Neural progenitor cell (in vitro differentiated cells): ENCODE measurements at regions not wholly inside any gene's neighbourhood (a gene's known extent, or its start where the extent isn't known, plus 50 kb on each side); places are given as distances from the start of the nearest gene placed in this dataset.

Experiments used
- DNase-seq: peaks from one replicate; pipeline ENCODE4 v3.0.0-alpha.2; 2016; ENCODE audit warnings: low spot score
- H2AFZ ChIP-seq: fragments of 200-600 bp; sonication (generic); replicated peaks from 2 replicates; pipeline ENCODE4 v1.6.1; 2016; ENCODE audit warnings: antibody characterized with exemption
- H3F3A ChIP-seq: fragments of 200-600 bp; sonication (generic); 2 replicates; pipeline ENCODE4 v1.6.1; 2016; ENCODE audit warnings: antibody characterized with exemption, low read depth
- H3K27ac ChIP-seq: fragments of 200-600 bp; sonication (generic); 2 replicates; pipeline ENCODE4 v1.5.1; 2016; ENCODE audit warnings: mild to moderate bottlenecking
- H3K27me3 ChIP-seq: fragments of 200-600 bp; sonication (generic); 2 replicates; pipeline ENCODE4 v1.6.1; 2016; ENCODE audit warnings: mild to moderate bottlenecking, moderate library complexity
- H3K36me3 ChIP-seq: fragments of 200-600 bp; sonication (generic); 2 replicates; pipeline ENCODE4 v1.5.1; 2016
- H3K4me1 ChIP-seq: fragments of 200-600 bp; sonication (generic); 2 replicates; pipeline ENCODE4 v1.6.1; 2016; ENCODE audit warnings: mixed run types
- H3K4me2 ChIP-seq: fragments of 200-600 bp; sonication (generic); 2 replicates; pipeline ENCODE4 v1.6.1; 2016
- H3K4me3 ChIP-seq: fragments of 200-600 bp; sonication (generic); 2 replicates; pipeline ENCODE4 v1.5.1; 2016
- H3K79me2 ChIP-seq: fragments of 200-600 bp; sonication (generic); 2 replicates; pipeline ENCODE4 v1.6.1; 2016; ENCODE audit warnings: low read depth
- H3K9ac ChIP-seq: fragments of 200-600 bp; sonication (generic); 2 replicates; pipeline ENCODE4 v1.6.1; 2016
- H3K9me3 ChIP-seq: fragments of 200-600 bp; sonication (generic); 2 replicates; pipeline ENCODE4 v1.5.1; 2016; ENCODE audit warnings: low read depth
- H4K20me1 ChIP-seq: fragments of 200-600 bp; sonication (generic); 2 replicates; pipeline ENCODE4 v1.6.1; 2016; ENCODE audit warnings: low read depth
- H3K27ac Mint-ChIP-seq: 3 replicates; pipeline ENCODE4 v1.8.0; 2021; ENCODE audit warnings: mixed read lengths
- H3K27me3 Mint-ChIP-seq: 2 replicates; pipeline ENCODE4 v1.8.0; 2022; ENCODE audit warnings: low read depth, mild to moderate bottlenecking, inconsistent platforms, moderate library complexity, mixed read lengths; ENCODE audit not compliant: insufficient read depth
- H3K36me3 Mint-ChIP-seq: 3 replicates; pipeline ENCODE4 v1.8.0; 2021; ENCODE audit warnings: mixed read lengths
- H3K4me1 Mint-ChIP-seq: 3 replicates; pipeline ENCODE4 v1.8.0; 2021; ENCODE audit warnings: mixed read lengths
- H3K4me3 Mint-ChIP-seq: 3 replicates; pipeline ENCODE4 v1.8.0; 2021; ENCODE audit warnings: mild to moderate bottlenecking, moderate library complexity, mixed read lengths
- H3K9me3 Mint-ChIP-seq: 3 replicates; pipeline ENCODE4 v1.8.0; 2020; ENCODE audit warnings: mixed read lengths
- EZH2 ChIP-seq: fragments of 200-600 bp; sonication (generic); IDR thresholded peaks from 2 replicates; pipeline ENCODE4 v1.6.1; 2017; ENCODE audit warnings: antibody characterized with exemption, mild to moderate bottlenecking, moderate library complexity
- EZH2phosphoT487 ChIP-seq: fragments of 200-600 bp; sonication (generic); IDR thresholded peaks from 2 replicates; pipeline ENCODE4 v1.6.1; 2017; ENCODE audit warnings: antibody characterized with exemption
- TF ChIP-seq, protein P1 (sequence below): fragments of 200-600 bp; sonication (generic); IDR thresholded peaks from 2 replicates; pipeline ENCODE4 v1.5.1; 2017; ENCODE audit warnings: antibody characterized with exemption, mild to moderate bottlenecking

GRCh38 chr5:107306002-107306401 is 364.7 kb downstream of the EFNA5 start:
- Histone ChIP-seq H3K4me1 (peaks cover 8% of the 10 kb centered on the region), H3K79me2 (no peaks in the 10 kb centered on the region), H3F3A (no peaks in the 10 kb centered on the region), H3K4me2 (no peak overlapping the region), H3K9ac (no peak overlapping the region), H3K9me3 (no peaks in the 10 kb centered on the region), H3K27me3 (no peaks in the 10 kb centered on the region), H2AFZ (no peak overlapping the region), H3K27ac (no peak overlapping the region), H3K4me3 (no peak overlapping the region), H3K36me3 (no peaks in the 10 kb centered on the region), H4K20me1 (no peaks in the 10 kb centered on the region)
- TF ChIP-seq, protein P1, sequence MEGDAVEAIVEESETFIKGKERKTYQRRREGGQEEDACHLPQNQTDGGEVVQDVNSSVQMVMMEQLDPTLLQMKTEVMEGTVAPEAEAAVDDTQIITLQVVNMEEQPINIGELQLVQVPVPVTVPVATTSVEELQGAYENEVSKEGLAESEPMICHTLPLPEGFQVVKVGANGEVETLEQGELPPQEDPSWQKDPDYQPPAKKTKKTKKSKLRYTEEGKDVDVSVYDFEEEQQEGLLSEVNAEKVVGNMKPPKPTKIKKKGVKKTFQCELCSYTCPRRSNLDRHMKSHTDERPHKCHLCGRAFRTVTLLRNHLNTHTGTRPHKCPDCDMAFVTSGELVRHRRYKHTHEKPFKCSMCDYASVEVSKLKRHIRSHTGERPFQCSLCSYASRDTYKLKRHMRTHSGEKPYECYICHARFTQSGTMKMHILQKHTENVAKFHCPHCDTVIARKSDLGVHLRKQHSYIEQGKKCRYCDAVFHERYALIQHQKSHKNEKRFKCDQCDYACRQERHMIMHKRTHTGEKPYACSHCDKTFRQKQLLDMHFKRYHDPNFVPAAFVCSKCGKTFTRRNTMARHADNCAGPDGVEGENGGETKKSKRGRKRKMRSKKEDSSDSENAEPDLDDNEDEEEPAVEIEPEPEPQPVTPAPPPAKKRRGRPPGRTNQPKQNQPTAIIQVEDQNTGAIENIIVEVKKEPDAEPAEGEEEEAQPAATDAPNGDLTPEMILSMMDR: no peak
- no peak for TF ChIP-seq EZH2phosphoT487
- H3K36me3 Mint-ChIP-seq: no peaks in the 10 kb centered on the region
- peaks cover 6% of the 10 kb centered on the region for H3K4me1 Mint-ChIP-seq
- H3K4me3 Mint-ChIP-seq: no peak overlapping the region
- H3K27ac Mint-ChIP-seq: no peak overlapping the region
- H3K9me3 Mint-ChIP-seq: no peaks in the 10 kb centered on the region
- no peaks in the 10 kb centered on the region for H3K27me3 Mint-ChIP-seq
- DNase-seq: no peak

GRCh38 chr5:107304684-107305083 is 366.1 kb downstream of the EFNA5 start:
- H3K4me3 Mint-ChIP-seq: no peak overlapping the region
- Histone ChIP-seq H3K79me2 (no peaks in the 10 kb centered on the region), H3K4me1 (peaks cover 14% of the 10 kb centered on the region), H3K27ac (no peak overlapping the region), H3F3A (no peaks in the 10 kb centered on the region), H3K27me3 (no peaks in the 10 kb centered on the region), H4K20me1 (no peaks in the 10 kb centered on the region), H3K9ac (no peak overlapping the region), H3K4me2 (no peak overlapping the region), H2AFZ (no peak overlapping the region), H3K4me3 (no peak overlapping the region), H3K9me3 (no peaks in the 10 kb centered on the region), H3K36me3 (no peaks in the 10 kb centered on the region)
- H3K36me3 Mint-ChIP-seq: no peaks in the 10 kb centered on the region
- H3K27me3 Mint-ChIP-seq: no peaks in the 10 kb centered on the region
- TF ChIP-seq EZH2: no peak
- TF ChIP-seq, protein P1: no peak
- TF ChIP-seq EZH2phosphoT487: no peak
- H3K9me3 Mint-ChIP-seq: no peaks in the 10 kb centered on the region
- peaks cover 11% of the 10 kb centered on the region for H3K4me1 Mint-ChIP-seq
- H3K27ac Mint-ChIP-seq: no peak overlapping the region
- DNase-seq: no peak

GRCh38 chr5:107303171-107303968 is 367.4 kb downstream of the EFNA5 start:
- no peaks in the 10 kb centered on the region for H3K27me3 ChIP-seq
- no peak for DNase-seq
- no peak overlapping the region for H2AFZ ChIP-seq
- Mint-ChIP-seq H3K27ac (no peak overlapping the region), H3K4me1 (peaks cover 11% of the 10 kb centered on the region), H3K4me3 (no peak overlapping the region), H3K27me3 (no peaks in the 10 kb centered on the region), H3K36me3 (no peaks in the 10 kb centered on the region), H3K9me3 (no peaks in the 10 kb centered on the region)
- H3K4me2 ChIP-seq: no peak overlapping the region
- peaks cover 14% of the 10 kb centered on the region for H3K4me1 ChIP-seq
- H4K20me1 ChIP-seq: no peaks in the 10 kb centered on the region
- no peak overlapping the region for H3K4me3 ChIP-seq
- H3K9ac ChIP-seq: no peak overlapping the region
- H3K79me2 ChIP-seq: no peaks in the 10 kb centered on the region
- no peaks in the 10 kb centered on the region for H3K36me3 ChIP-seq
- no peaks in the 10 kb centered on the region for H3F3A ChIP-seq
- no peak overlapping the region for H3K27ac ChIP-seq
- H3K9me3 ChIP-seq: no peaks in the 10 kb centered on the region
- TF ChIP-seq EZH2phosphoT487 (no peak), EZH2 (no peak)
- TF ChIP-seq, protein P1: no peak
